Neuronal stem cell (in vitro differentiated cells): ENCODE measurements at regions not wholly inside any gene's neighbourhood (a gene's known extent, or its start where the extent isn't known, plus 50 kb on each side); places are given as distances from the start of the nearest gene placed in this dataset.

Experiments
- DNase-seq: peaks from one replicate; pipeline ENCODE4 v3.0.0-alpha.2; 2013; ENCODE audit warnings: low spot score
- H2AFZ ChIP-seq: one replicate; pipeline ENCODE4 v1.6.1; 2013; ENCODE audit warnings: mild to moderate bottlenecking, low read length, inconsistent platforms
- H2AK5ac ChIP-seq: 2 replicates; pipeline ENCODE4 v1.6.1; 2013; ENCODE audit warnings: low read depth, mild to moderate bottlenecking, inconsistent platforms, low read length, moderate library complexity, mixed read lengths
- H2BK120ac ChIP-seq: 2 replicates; pipeline ENCODE4 v1.6.1; 2013; ENCODE audit warnings: low read depth, mild to moderate bottlenecking, inconsistent platforms, low read length, moderate library complexity, mixed read lengths
- H2BK12ac ChIP-seq: one replicate; pipeline ENCODE4 v1.6.1; 2013; ENCODE audit warnings: low read length, inconsistent platforms
- H2BK15ac ChIP-seq: 2 replicates; pipeline ENCODE4 v1.6.1; 2013; ENCODE audit warnings: mild to moderate bottlenecking, low read length, inconsistent platforms, mixed read lengths
- H2BK5ac ChIP-seq: one replicate; pipeline ENCODE4 v1.6.1; 2013; ENCODE audit warnings: inconsistent platforms, mild to moderate bottlenecking, low read length, moderate library complexity
- H3K14ac ChIP-seq: one replicate; pipeline ENCODE4 v1.6.1; 2013; ENCODE audit warnings: low read length, inconsistent platforms
- H3K18ac ChIP-seq: 2 replicates; pipeline ENCODE4 v1.6.1; 2013; ENCODE audit warnings: low read length, inconsistent platforms
- H3K23ac ChIP-seq: 2 replicates; pipeline ENCODE4 v1.6.1; 2013; ENCODE audit warnings: low read depth, mild to moderate bottlenecking, mixed read lengths, low read length, inconsistent platforms; ENCODE audit not compliant: poor library complexity
- H3K27ac ChIP-seq: replicated peaks from 3 replicates; pipeline ENCODE4 v1.5.1; 2013; ENCODE audit warnings: low read length, inconsistent platforms
- H3K27me3 ChIP-seq, 3 experiments: 2 replicates each; pipeline ENCODE4 v1.6.1; 2013; ENCODE audit warnings: low read length in 3 of 3, mild to moderate bottlenecking in 2 of 3, inconsistent platforms in 1 of 3, low read depth in 1 of 3, mixed read lengths in 1 of 3, moderate library complexity in 1 of 3; ENCODE audit not compliant: control insufficient read depth in 3 of 3, insufficient read depth in 3 of 3
- H3K36me3 ChIP-seq, 2 donors: replicated peaks in 1 of 2; 2 replicates each; pipeline ENCODE4 v1.6.1; 2013; ENCODE audit warnings: low read length in 2 of 2; ENCODE audit not compliant: control insufficient read depth in 2 of 2, insufficient read depth in 2 of 2
- H3K4ac ChIP-seq: 2 replicates; pipeline ENCODE4 v1.6.1; 2013; ENCODE audit warnings: inconsistent platforms, mild to moderate bottlenecking, low read length, moderate library complexity
- H3K4me1 ChIP-seq, 2 donors: 1 replicate in 1 of 2; 2 replicates in 1 of 2; pipeline ENCODE4 v1.6.1; 2013; ENCODE audit warnings: low read length in 2 of 2, low read depth in 1 of 2; ENCODE audit not compliant: control insufficient read depth in 2 of 2, insufficient read depth in 1 of 2
- H3K4me2 ChIP-seq: one replicate; pipeline ENCODE4 v1.6.1; 2013; ENCODE audit warnings: mild to moderate bottlenecking, low read length, inconsistent platforms; ENCODE audit not compliant: insufficient read depth, poor library complexity, severe bottlenecking
- H3K4me3 ChIP-seq, 2 donors: 2 replicates each; pipeline ENCODE4 v1.5.1; 2013; ENCODE audit warnings: low read length in 2 of 2, mild to moderate bottlenecking in 2 of 2, inconsistent platforms in 1 of 2, moderate library complexity in 1 of 2
- H3K79me1 ChIP-seq: one replicate; pipeline ENCODE4 v1.6.1; 2013; ENCODE audit warnings: low read depth, mild to moderate bottlenecking, inconsistent platforms, low read length, moderate library complexity
- H3K9ac ChIP-seq: one replicate; pipeline ENCODE4 v1.6.1; 2013; ENCODE audit warnings: mild to moderate bottlenecking, low read depth, low read length, inconsistent platforms; ENCODE audit not compliant: poor library complexity
- H3K9me3 ChIP-seq, 2 donors: replicated peaks in 1 of 2; 2 replicates each; pipeline versions ENCODE3 to v1.6.1; 2013; ENCODE audit warnings: low read length in 2 of 2, mild to moderate bottlenecking in 2 of 2, inconsistent platforms in 1 of 2, low read depth in 1 of 2, mixed read lengths in 1 of 2, moderate library complexity in 1 of 2; ENCODE audit not compliant: control insufficient read depth in 2 of 2, insufficient read depth in 1 of 2
- H4K8ac ChIP-seq: one replicate; pipeline ENCODE4 v1.6.1; 2013; ENCODE audit warnings: low read depth, mild to moderate bottlenecking, inconsistent platforms, low read length, moderate library complexity
- H4K91ac ChIP-seq: one replicate; pipeline ENCODE4 v1.6.1; 2013; ENCODE audit warnings: low read length, low read depth, mild to moderate bottlenecking, inconsistent platforms; ENCODE audit not compliant: poor library complexity
- WGBS, 2 donors: extraction: QIAGEN DNeasy Blood & Tissue Kit; methylation state at CpG; one replicate each; pipeline ENCODE4 v1.1.7; 2013; ENCODE audit warnings: missing lambda C conversion rate in 2 of 2, mixed read lengths in 1 of 2; ENCODE audit not compliant: insufficient read length in 2 of 2, insufficient replicate concordance in 1 of 2; ENCODE audit errors: extremely low coverage in 2 of 2; 5-methylcytosine and 5-hydroxymethylcytosine counted together

DNA sequence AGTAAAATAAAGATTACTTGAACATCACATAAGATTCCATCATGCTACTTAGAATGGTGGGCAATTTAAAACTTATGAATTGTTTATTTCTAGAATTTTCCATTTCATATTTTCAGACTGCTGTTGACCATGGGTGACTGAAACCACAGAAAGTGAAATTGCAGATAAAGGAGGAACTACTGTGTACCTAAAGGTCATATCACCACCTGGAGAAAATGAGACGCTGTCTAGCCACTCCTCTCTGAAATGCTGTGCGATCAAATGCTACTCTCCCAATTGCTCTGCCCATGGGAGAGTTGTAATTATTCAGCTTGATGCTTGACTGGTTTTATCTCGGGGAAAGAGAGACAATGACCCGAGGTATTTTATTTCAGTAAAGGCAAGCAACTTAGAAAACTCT, 128.9 kb upstream of the ERCC4 start:
- no peak for DNase-seq
- H3K4me3 ChIP-seq: no peak overlapping the region
- H3K27ac ChIP-seq: no peak overlapping the region
- H3K4me1 ChIP-seq: peaks cover 0 to 3% of the 10 kb centered on the region in 2 donors
- H3K79me1 ChIP-seq: no peaks in the 10 kb centered on the region
- H4K8ac ChIP-seq: no peak overlapping the region
- H3K23ac ChIP-seq: no peak overlapping the region
- H2BK15ac ChIP-seq: no peak overlapping the region
- no peak overlapping the region for H3K4ac ChIP-seq
- H2AK5ac ChIP-seq: no peak overlapping the region
- H3K9me3 ChIP-seq: peaks cover 0 to 2% of the 10 kb centered on the region in 2 donors
- no peak overlapping the region for H2AFZ ChIP-seq
- no CpG with 5 or more reads among the region's 4 CpGs for WGBS, 2 donors
- H3K18ac ChIP-seq: no peak overlapping the region
- H2BK5ac ChIP-seq: no peak overlapping the region
- no peak overlapping the region for H3K14ac ChIP-seq
- no peak overlapping the region for H3K9ac ChIP-seq
- no peak overlapping the region for H2BK12ac ChIP-seq
- no peak overlapping the region for H3K4me2 ChIP-seq
- no peaks in the 10 kb centered on the region for H3K36me3 ChIP-seq
- H4K91ac ChIP-seq: no peak overlapping the region
- H2BK120ac ChIP-seq: no peak overlapping the region
- no peaks in the 10 kb centered on the region for H3K27me3 ChIP-seq

DNA sequence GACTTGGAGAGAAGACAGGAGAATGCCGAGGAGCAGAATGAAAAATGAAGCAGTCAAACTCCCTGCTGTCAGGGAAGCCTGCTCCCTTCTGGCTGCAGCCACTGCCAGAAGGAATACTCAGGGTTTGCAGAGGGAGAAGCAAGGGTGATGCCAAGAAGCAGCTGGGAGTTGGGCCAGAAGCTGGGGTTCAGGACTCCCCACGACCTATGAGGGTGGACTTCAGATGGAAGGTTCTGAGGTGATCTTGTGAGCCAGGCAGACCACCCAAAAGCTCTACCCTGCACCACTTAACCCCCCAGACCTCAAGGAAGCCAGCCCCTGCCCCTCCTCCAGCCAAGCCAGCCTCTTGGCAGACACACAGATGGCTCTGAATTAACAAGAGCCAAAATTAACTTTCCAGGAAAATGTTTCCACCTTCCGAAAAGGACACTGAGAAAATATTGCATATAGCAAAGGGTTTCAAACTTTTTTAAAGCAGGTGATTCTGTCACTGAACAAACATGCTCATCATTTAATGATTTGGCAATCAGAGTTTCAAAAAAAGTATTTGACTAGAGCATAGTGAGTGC, 126.0 kb upstream of the ERCC4 start:
- Histone ChIP-seq H3K9ac (no peak overlapping the region), H3K4me2 (no peak overlapping the region), H2AFZ (no peak overlapping the region), H2BK12ac (no peak overlapping the region), H2BK120ac (no peak overlapping the region), H3K27me3 (no peaks in the 10 kb centered on the region), H4K91ac (no peak overlapping the region), H3K9me3 (peaks cover 0 to 2% of the 10 kb centered on the region in 2 donors), H2AK5ac (no peak overlapping the region), H3K36me3 (no peaks in the 10 kb centered on the region), H3K23ac (no peak overlapping the region), H3K4me1 (peaks cover 0 to 3% of the 10 kb centered on the region in 2 donors), H3K4me3 (no peak overlapping the region), H3K27ac (no peak overlapping the region), H3K18ac (no peak overlapping the region), H3K4ac (no peak overlapping the region), H2BK5ac (no peak overlapping the region), H3K14ac (no peak overlapping the region), H3K79me1 (no peaks in the 10 kb centered on the region), H4K8ac (no peak overlapping the region), H2BK15ac (no peak overlapping the region)
- no CpG with 5 or more reads among the region's 3 CpGs for WGBS, 2 donors
- DNase-seq: no peak

DNA sequence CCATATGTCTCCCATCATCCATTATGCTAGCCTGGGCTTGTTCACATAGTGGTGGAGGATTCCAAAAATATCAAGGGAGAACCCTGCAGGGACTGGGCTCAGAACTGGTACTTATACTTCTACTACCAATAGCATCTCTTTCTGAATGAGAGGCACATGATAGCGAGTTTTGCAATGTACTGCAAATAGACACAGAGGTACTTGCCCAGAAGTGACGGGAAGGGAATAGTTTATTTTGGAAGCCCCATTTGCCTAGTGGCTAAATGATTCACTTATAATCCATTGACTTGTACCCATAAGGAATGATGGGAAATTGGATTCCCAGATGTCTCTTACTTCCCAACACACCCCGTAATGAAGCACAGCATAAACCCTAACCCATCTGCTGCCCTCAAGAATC, 124.8 kb upstream of the ERCC4 start:
- Histone ChIP-seq H3K9ac (no peak overlapping the region), H2AFZ (no peak overlapping the region), H3K9me3 (peaks cover 0 to 1% of the 10 kb centered on the region in 2 donors), H3K18ac (no peak overlapping the region), H3K4me2 (no peak overlapping the region), H2AK5ac (no peak overlapping the region), H2BK12ac (no peak overlapping the region), H3K4me1 (peaks cover 0 to 3% of the 10 kb centered on the region in 2 donors), H3K79me1 (no peaks in the 10 kb centered on the region), H3K27ac (no peak overlapping the region), H2BK5ac (no peak overlapping the region), H3K27me3 (no peaks in the 10 kb centered on the region), H3K14ac (no peak overlapping the region), H3K4ac (no peak overlapping the region), H2BK15ac (no peak overlapping the region), H3K23ac (no peak overlapping the region), H4K91ac (no peak overlapping the region), H2BK120ac (no peak overlapping the region), H3K36me3 (no peaks in the 10 kb centered on the region), H3K4me3 (no peak overlapping the region), H4K8ac (no peak overlapping the region)
- no peak for DNase-seq
- WGBS, 2 donors: no CpG with 5 or more reads among the region's 3 CpGs

DNA sequence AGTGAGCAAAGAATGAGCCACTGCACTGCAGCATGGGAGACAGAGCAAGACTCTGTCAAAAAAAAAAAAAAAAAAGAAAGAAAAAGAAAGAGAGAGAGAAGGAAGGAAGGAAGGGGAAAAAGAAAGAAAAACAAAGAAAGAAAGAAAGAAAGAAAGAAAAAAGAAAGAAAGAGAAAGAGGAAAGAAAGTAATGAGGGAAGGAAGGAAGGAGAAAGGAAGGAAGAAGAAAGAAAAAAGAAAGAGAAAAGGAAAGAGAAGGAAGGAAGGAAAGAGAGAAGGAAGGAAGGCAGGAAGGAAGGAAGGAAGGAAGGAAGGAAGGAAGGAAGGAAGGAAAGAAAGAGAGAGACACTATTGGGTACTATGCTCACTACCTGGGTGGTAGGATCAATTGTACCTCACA, 122.2 kb upstream of the ERCC4 start:
- Histone ChIP-seq H2BK5ac (no peak overlapping the region), H4K91ac (no peak overlapping the region), H2AK5ac (no peak overlapping the region), H3K14ac (no peak overlapping the region), H3K4ac (no peak overlapping the region), H2AFZ (no peak overlapping the region), H3K4me3 (no peak overlapping the region), H3K4me2 (no peak overlapping the region), H3K79me1 (no peaks in the 10 kb centered on the region), H3K9ac (no peak overlapping the region), H3K27me3 (no peaks in the 10 kb centered on the region), H4K8ac (no peak overlapping the region), H2BK12ac (no peak overlapping the region), H2BK15ac (no peak overlapping the region), H3K18ac (no peak overlapping the region), H3K27ac (no peak overlapping the region), H3K9me3 (no peaks in the 10 kb centered on the region), H2BK120ac (no peak overlapping the region), H3K36me3 (no peaks in the 10 kb centered on the region), H3K23ac (no peak overlapping the region), H3K4me1 (peaks cover 0 to 3% of the 10 kb centered on the region in 2 donors)
- no peak for DNase-seq
